Trophoblast cell (in vitro differentiated cells and primary cell): ENCODE measurements at regions not wholly inside any gene's neighbourhood (a gene's known extent, or its start where the extent isn't known, plus 50 kb on each side); places are given as distances from the start of the nearest gene placed in this dataset.
A peak's percentile ranks its signal among the peaks of the same experiment; 100 is the strongest.

ENCODE experiments used
- DNase-seq, 2 donors: peaks; one replicate each; pipeline ENCODE4 v3.0.0-alpha.2; 2016
- H2AFZ ChIP-seq: 2 replicates; pipeline ENCODE4 v1.6.1; 2013; ENCODE audit warnings: low read length, moderate library complexity, mild to moderate bottlenecking; ENCODE audit not compliant: insufficient read depth, poor library complexity
- H2AK5ac ChIP-seq: 2 replicates; pipeline ENCODE4 v1.6.1; 2013; ENCODE audit warnings: mild to moderate bottlenecking, low read length
- H2BK120ac ChIP-seq: 2 replicates; pipeline ENCODE4 v1.6.1; 2013; ENCODE audit warnings: low read length, mild to moderate bottlenecking, moderate library complexity; ENCODE audit not compliant: insufficient read depth, poor library complexity
- H2BK12ac ChIP-seq: 2 replicates; pipeline ENCODE4 v1.6.1; 2013; ENCODE audit warnings: mild to moderate bottlenecking, low read length, moderate library complexity
- H2BK5ac ChIP-seq: 2 replicates; pipeline ENCODE4 v1.6.1; 2013; ENCODE audit warnings: low read length, low read depth, moderate library complexity, mild to moderate bottlenecking; ENCODE audit not compliant: poor library complexity
- H3K14ac ChIP-seq: 2 replicates; pipeline ENCODE4 v1.6.1; 2013; ENCODE audit warnings: mild to moderate bottlenecking, low read length
- H3K18ac ChIP-seq: 2 replicates; pipeline ENCODE4 v1.6.1; 2013; ENCODE audit warnings: mild to moderate bottlenecking, low read length
- H3K23ac ChIP-seq: 2 replicates; pipeline ENCODE4 v1.6.1; 2013; ENCODE audit warnings: low read length
- H3K27ac ChIP-seq: 2 replicates; pipeline ENCODE4 v1.5.1; 2013; ENCODE audit warnings: low read depth, mild to moderate bottlenecking, inconsistent platforms, low read length, moderate library complexity
- H3K27me3 ChIP-seq: 2 replicates; pipeline ENCODE4 v1.6.1; 2013; ENCODE audit warnings: inconsistent platforms, mild to moderate bottlenecking, low read length, moderate library complexity; ENCODE audit not compliant: insufficient read depth
- H3K36me3 ChIP-seq, 2 experiments: 1 replicate in 1 of 2; 2 replicates in 1 of 2; pipeline ENCODE4 v1.6.1; 2013; ENCODE audit warnings: low read length in 2 of 2, mild to moderate bottlenecking in 2 of 2, moderate library complexity in 1 of 2; ENCODE audit not compliant: insufficient read depth in 2 of 2, control insufficient read depth in 1 of 2
- H3K4ac ChIP-seq: 2 replicates; pipeline ENCODE4 v1.6.1; 2013; ENCODE audit warnings: low read depth, mild to moderate bottlenecking, low read length, moderate library complexity
- H3K4me1 ChIP-seq, 2 experiments: 1 replicate in 1 of 2; 2 replicates in 1 of 2; pipeline ENCODE4 v1.6.1; 2013; ENCODE audit warnings: low read length in 2 of 2, mild to moderate bottlenecking in 2 of 2, moderate library complexity in 1 of 2; ENCODE audit not compliant: insufficient read depth in 2 of 2, control insufficient read depth in 1 of 2
- H3K4me2 ChIP-seq: 2 replicates; pipeline ENCODE4 v1.6.1; 2013; ENCODE audit warnings: inconsistent platforms, mild to moderate bottlenecking, low read length, moderate library complexity
- H3K4me3 ChIP-seq: 2 replicates; pipeline ENCODE4 v1.5.1; 2013; ENCODE audit warnings: mild to moderate bottlenecking, low read depth, low read length, inconsistent platforms
- H3K79me1 ChIP-seq: one replicate; pipeline ENCODE4 v1.6.1; 2013; ENCODE audit warnings: low read length
- H3K79me2 ChIP-seq: 2 replicates; pipeline ENCODE4 v1.6.1; 2013; ENCODE audit warnings: low read length, mild to moderate bottlenecking; ENCODE audit not compliant: control insufficient read depth, insufficient read depth, poor library complexity
- H3K9ac ChIP-seq: 2 replicates; pipeline ENCODE4 v1.6.1; 2013; ENCODE audit warnings: mild to moderate bottlenecking, low read length
- H3K9me3 ChIP-seq: 2 replicates; pipeline ENCODE4 v1.6.1; 2013; ENCODE audit warnings: low read depth, mild to moderate bottlenecking, control low read depth, inconsistent platforms, low read length; ENCODE audit not compliant: insufficient read depth
- H4K12ac ChIP-seq: 2 replicates; pipeline ENCODE4 v1.6.1; 2013; ENCODE audit warnings: low read depth, mild to moderate bottlenecking, low read length, moderate library complexity
- H4K8ac ChIP-seq: 2 replicates; pipeline ENCODE4 v1.6.1; 2013; ENCODE audit warnings: low read depth, mild to moderate bottlenecking, low read length, moderate library complexity
- H4K91ac ChIP-seq: one replicate; pipeline ENCODE4 v1.6.1; 2013; ENCODE audit warnings: low read depth, mild to moderate bottlenecking, low read length, moderate library complexity
- WGBS: extraction: QIAGEN DNeasy Blood & Tissue Kit; methylation state at CpG from one replicate; pipeline ENCODE4 v1.1.7; 2013; ENCODE audit warnings: missing lambda C conversion rate; ENCODE audit not compliant: insufficient read length, insufficient coverage; ENCODE audit errors: extremely low coverage; 5-methylcytosine and 5-hydroxymethylcytosine counted together

DNA sequence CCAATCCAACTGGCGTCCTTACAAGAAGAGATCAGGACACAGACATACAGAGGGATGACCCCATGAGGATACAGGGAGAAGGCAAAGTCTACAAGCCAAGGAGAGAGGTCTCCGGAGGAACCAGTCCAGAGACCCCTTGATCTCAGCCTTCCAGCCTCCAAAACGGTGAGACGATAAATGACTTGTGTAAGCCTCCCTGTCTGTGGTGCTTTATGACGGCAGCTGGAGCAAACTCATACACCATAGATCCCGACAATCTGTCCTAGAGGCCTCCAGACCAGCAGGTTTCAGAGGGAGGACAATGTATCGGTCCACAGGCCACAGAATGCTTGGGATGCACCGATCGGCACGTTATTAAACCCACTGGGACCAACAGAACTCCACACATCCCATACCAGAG, 383.3 kb downstream of the SHANK2 start:
- peaks cover 2% of the 10 kb centered on the region for H3K79me1 ChIP-seq
- H2BK5ac ChIP-seq, result no peak overlapping the region
- H3K36me3 ChIP-seq, result no peaks in the 10 kb centered on the region
- H3K9ac ChIP-seq, result no peak overlapping the region
- no peaks in the 10 kb centered on the region for H3K9me3 ChIP-seq
- H3K4me3 ChIP-seq, result no peak overlapping the region
- no CpG with 5 or more reads among the region's 10 CpGs for WGBS
- H3K27me3 ChIP-seq, result no peaks in the 10 kb centered on the region
- H4K91ac ChIP-seq, result no peak overlapping the region
- H3K4me1 ChIP-seq, result no peaks in the 10 kb centered on the region
- no peak overlapping the region for H2BK120ac ChIP-seq
- no peak overlapping the region for H3K27ac ChIP-seq
- H2BK12ac ChIP-seq, result no peak overlapping the region
- H4K8ac ChIP-seq, result no peak overlapping the region
- H2AFZ ChIP-seq, result no peak overlapping the region
- H3K18ac ChIP-seq, result no peak overlapping the region
- H3K4me2 ChIP-seq, result no peak overlapping the region
- H2AK5ac ChIP-seq, result no peak overlapping the region
- no peak overlapping the region for H3K14ac ChIP-seq
- no peak for DNase-seq
- no peak overlapping the region for H4K12ac ChIP-seq
- H3K23ac ChIP-seq, result no peak overlapping the region
- no peaks in the 10 kb centered on the region for H3K79me2 ChIP-seq
- no peak overlapping the region for H3K4ac ChIP-seq

DNA sequence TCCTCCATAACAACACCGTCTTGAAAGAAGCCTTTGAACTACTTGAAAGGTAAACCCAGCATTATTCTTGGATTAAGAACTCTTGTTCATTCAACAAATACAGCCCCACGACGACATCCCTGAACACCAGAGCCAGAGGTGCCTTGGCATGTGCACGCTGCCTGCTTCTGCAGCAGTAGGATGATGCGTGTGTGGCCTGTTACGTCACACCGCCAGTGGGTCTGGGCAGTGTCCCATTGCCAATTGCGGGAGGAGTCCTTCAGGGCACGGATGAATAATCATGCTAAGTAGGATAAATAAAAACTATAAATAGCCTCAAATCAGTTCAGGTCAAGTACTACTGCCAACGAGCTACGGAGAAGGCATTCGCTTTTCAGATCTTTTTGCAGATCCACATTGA, 380.5 kb downstream of the SHANK2 start:
- no peak for DNase-seq
- Histone ChIP-seq H3K4me1 (no peaks in the 10 kb centered on the region), H3K9ac (no peak overlapping the region), H3K27ac (no peak overlapping the region), H3K36me3 (no peaks in the 10 kb centered on the region), H3K4ac (no peak overlapping the region), H2BK12ac (no peak overlapping the region), H3K9me3 (no peaks in the 10 kb centered on the region), H3K4me2 (no peak overlapping the region), H2BK5ac (no peak overlapping the region), H2AK5ac (no peak overlapping the region), H3K18ac (no peak overlapping the region), H3K14ac (no peak overlapping the region), H4K8ac (no peak overlapping the region), H3K79me2 (no peaks in the 10 kb centered on the region), H3K79me1 (peaks cover 2% of the 10 kb centered on the region), H3K27me3 (no peaks in the 10 kb centered on the region), H3K23ac (no peak overlapping the region), H4K91ac (no peak overlapping the region), H3K4me3 (no peak overlapping the region), H2BK120ac (no peak overlapping the region), H4K12ac (no peak overlapping the region), H2AFZ (no peak overlapping the region)
- no CpG with 5 or more reads among the region's 12 CpGs for WGBS

DNA sequence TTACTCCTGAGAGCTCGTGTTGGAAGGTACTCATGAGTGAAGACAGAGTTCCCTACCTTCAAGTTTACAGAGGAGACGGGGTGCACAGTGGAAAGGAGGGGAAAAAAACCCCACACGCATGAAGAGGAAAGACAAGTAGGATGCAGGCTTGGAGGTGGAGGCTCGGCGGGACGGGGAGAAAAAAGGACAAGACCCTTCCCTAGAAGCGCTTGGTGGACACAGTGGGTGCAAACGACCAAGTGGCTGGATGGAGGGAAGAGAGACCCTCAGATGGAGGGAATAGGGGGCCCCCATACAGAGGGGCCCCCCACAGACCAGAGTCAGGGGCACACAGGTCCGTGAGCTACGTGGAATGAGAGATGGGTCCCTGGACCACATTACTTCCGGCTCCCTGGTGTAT, 380.1 kb downstream of the SHANK2 start:
- Histone ChIP-seq H3K79me2 (no peaks in the 10 kb centered on the region), H3K36me3 (no peaks in the 10 kb centered on the region), H2BK120ac (no peak overlapping the region), H3K9me3 (no peaks in the 10 kb centered on the region), H3K79me1 (peaks cover 2% of the 10 kb centered on the region), H4K91ac (no peak overlapping the region), H4K12ac (no peak overlapping the region), H3K18ac (no peak overlapping the region), H3K9ac (no peak overlapping the region), H3K23ac (no peak overlapping the region), H2BK5ac (no peak overlapping the region), H2AFZ (no peak overlapping the region), H3K4me3 (no peak overlapping the region), H3K4me1 (no peaks in the 10 kb centered on the region), H3K14ac (no peak overlapping the region), H3K4ac (no peak overlapping the region), H3K27me3 (no peaks in the 10 kb centered on the region), H2AK5ac (no peak overlapping the region), H2BK12ac (no peak overlapping the region), H3K27ac (no peak overlapping the region), H3K4me2 (no peak overlapping the region), H4K8ac (no peak overlapping the region)
- no CpG with 5 or more reads among the region's 11 CpGs for WGBS
- DNase-seq, result no peak

DNA sequence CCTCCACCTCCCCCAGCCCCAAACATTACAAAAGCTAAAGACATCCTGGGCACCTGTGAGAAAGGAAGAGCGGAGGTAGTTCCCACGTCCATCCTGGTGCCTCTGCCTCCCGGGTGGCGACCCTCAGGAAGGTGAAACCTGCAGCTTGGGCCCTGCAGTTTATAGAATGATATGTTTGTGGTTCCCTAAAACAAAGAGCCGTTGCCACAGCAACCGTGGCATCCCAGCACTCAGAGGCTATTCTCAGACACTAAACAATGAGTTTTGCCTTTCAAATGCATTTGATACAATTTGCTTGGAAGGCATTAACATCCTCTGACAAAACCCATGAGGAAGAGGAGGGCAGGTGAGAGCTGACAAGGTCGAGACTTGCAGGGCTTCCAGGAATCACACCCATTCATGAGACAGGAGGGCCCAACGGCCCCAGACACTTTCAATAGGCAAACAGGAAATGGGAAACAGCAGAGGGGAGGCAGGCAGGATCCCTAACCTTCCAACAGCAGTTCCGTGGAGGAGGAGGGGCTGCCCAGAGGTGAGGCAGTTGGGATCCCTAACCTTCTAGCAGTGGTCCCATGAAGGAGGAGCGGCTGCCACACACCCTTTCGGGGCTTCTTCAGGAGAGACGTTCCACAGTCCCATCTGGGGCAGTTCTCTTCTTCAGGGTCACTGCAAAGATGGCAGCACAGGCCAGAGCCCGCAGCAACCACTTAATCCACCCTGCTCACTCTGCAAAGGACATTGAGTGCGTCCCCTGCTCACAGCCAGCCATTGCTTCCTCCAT, 379.2 kb downstream of the SHANK2 start:
- H3K14ac ChIP-seq, result no peak overlapping the region
- no peak overlapping the region for H2BK12ac ChIP-seq
- H4K12ac ChIP-seq, result no peak overlapping the region
- no peaks in the 10 kb centered on the region for H3K79me2 ChIP-seq
- no peak overlapping the region for H4K8ac ChIP-seq
- H3K18ac ChIP-seq, result peak overlapping the region; percentile 15
- no peak overlapping the region for H3K27ac ChIP-seq
- H3K4me1 ChIP-seq, result no peaks in the 10 kb centered on the region
- H2AK5ac ChIP-seq, result no peak overlapping the region
- no peak overlapping the region for H3K9ac ChIP-seq
- H3K23ac ChIP-seq, result no peak overlapping the region
- no peak overlapping the region for H3K4me3 ChIP-seq
- H3K36me3 ChIP-seq, result no peaks in the 10 kb centered on the region
- H2AFZ ChIP-seq, result no peak overlapping the region
- no peak overlapping the region for H2BK120ac ChIP-seq
- no peak overlapping the region for H3K4ac ChIP-seq
- no peak overlapping the region for H2BK5ac ChIP-seq
- no peak overlapping the region for H3K4me2 ChIP-seq
- no peaks in the 10 kb centered on the region for H3K27me3 ChIP-seq
- no peak for DNase-seq
- no peak overlapping the region for H4K91ac ChIP-seq
- H3K79me1 ChIP-seq, result peaks cover 2% of the 10 kb centered on the region
- WGBS, result no CpG with 5 or more reads among the region's 14 CpGs
- H3K9me3 ChIP-seq, result peaks cover 2% of the 10 kb centered on the region
